ENCODE measurements at regions not wholly inside any gene's neighbourhood (a gene's known extent, or its start where the extent isn't known, plus 50 kb on each side); places are given as distances from the start of the nearest gene placed in this dataset.

DNA sequence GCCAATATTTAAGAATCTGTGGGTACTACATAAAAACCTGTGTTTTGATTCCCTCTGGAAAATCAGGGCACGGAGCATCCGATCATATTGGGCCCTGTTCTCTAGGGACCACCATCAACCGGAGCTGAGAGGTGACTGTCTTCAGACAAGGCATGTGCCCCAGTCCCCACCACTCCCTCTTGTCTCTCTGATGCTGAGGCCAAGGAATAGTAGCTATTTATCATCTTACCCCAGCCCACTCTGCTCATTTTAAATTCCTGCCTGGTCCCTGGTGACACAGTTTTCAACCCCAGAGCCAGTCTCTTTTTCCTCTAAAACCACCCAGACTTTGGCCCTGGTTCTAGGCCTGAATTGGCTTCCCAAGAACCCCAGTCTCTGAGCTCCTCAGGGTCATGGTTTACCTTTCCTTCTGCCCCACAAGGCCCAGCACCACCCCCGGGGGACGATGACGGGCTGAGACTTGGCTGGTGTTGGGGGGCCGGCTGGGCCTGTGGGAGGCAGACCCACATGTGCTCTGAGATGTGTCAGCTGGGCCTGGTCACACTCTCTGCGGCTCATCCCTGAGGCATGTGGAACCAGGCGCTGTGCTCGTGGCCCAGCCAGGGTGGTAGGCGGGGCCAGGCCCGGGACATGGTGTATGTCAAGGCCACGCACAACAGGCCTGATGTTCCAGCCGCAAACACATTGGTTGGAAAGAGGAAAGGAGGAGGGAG is 114.4 kb downstream of the CEBPB start:
- H3K27me3 ChIP-seq (ENCODE audit: insufficient read depth, low read length): no peaks in the 10 kb centered on the region
- H3K36me3 ChIP-seq (ENCODE audit: insufficient read depth, low read length): no peaks in the 10 kb centered on the region
- no peak overlapping the region for H2AFZ ChIP-seq (ENCODE audit: low read length, unreplicated experiment)

GRCh38 chr20:50305636-50306477 is 115.2 kb downstream of the CEBPB start:
- Histone ChIP-seq H3K79me2 (ENCODE audit: control insufficient read depth, insufficient read depth, low read length, unreplicated experiment) (no peaks in the 10 kb centered on the region), H3K4me3 (ENCODE audit: low read depth, low read length) (no peak overlapping the region), H2AFZ (ENCODE audit: low read length, unreplicated experiment) (no peak overlapping the region), H3K27ac (ENCODE audit: low read depth, low read length) (peak overlapping the region; percentile 97), H3K27me3 (ENCODE audit: insufficient read depth, low read length) (no peaks in the 10 kb centered on the region), H3K4me1 (ENCODE audit: control insufficient read depth, insufficient read depth, low read length, unreplicated experiment) (peaks cover 55% of the 10 kb centered on the region), H3K36me3 (ENCODE audit: insufficient read depth, low read length) (no peaks in the 10 kb centered on the region)

More for the DNA sequence above, 114.4 kb downstream of the CEBPB start:
- peaks cover 55% of the 10 kb centered on the region for H3K4me1 ChIP-seq (ENCODE audit: control insufficient read depth, insufficient read depth, low read length, unreplicated experiment)
- no peaks in the 10 kb centered on the region for H3K79me2 ChIP-seq (ENCODE audit: control insufficient read depth, insufficient read depth, low read length, unreplicated experiment)
- H3K27ac ChIP-seq (ENCODE audit: low read depth, low read length): peak overlapping the region; percentile 97
- H3K4me3 ChIP-seq (ENCODE audit: low read depth, low read length): no peak overlapping the region

GRCh38 chr20:50306478-50307423 is 116.1 kb downstream of the CEBPB start:
- Histone ChIP-seq H3K79me2 (ENCODE audit: control insufficient read depth, insufficient read depth, low read length, unreplicated experiment) (no peaks in the 10 kb centered on the region), H3K36me3 (ENCODE audit: insufficient read depth, low read length) (no peaks in the 10 kb centered on the region), H2AFZ (ENCODE audit: low read length, unreplicated experiment) (no peak overlapping the region), H3K27ac (ENCODE audit: low read depth, low read length) (peak overlapping the region; percentile 97), H3K27me3 (ENCODE audit: insufficient read depth, low read length) (no peaks in the 10 kb centered on the region), H3K4me1 (ENCODE audit: control insufficient read depth, insufficient read depth, low read length, unreplicated experiment) (peaks cover 55% of the 10 kb centered on the region), H3K4me3 (ENCODE audit: low read depth, low read length) (no peak overlapping the region)

- Histone ChIP-seq H3K36me3 (ENCODE audit: insufficient read depth, low read length) (no peaks in the 10 kb centered on the region), H3K4me3 (ENCODE audit: low read depth, low read length) (no peak overlapping the region), H3K4me1 (ENCODE audit: control insufficient read depth, insufficient read depth, low read length, unreplicated experiment) (peaks cover 65% of the 10 kb centered on the region), H2AFZ (ENCODE audit: low read length, unreplicated experiment) (no peak overlapping the region), H3K79me2 (ENCODE audit: control insufficient read depth, insufficient read depth, low read length, unreplicated experiment) (no peaks in the 10 kb centered on the region), H3K27ac (ENCODE audit: low read depth, low read length) (peak overlapping the region; percentile 97), H3K27me3 (ENCODE audit: insufficient read depth, low read length) (no peaks in the 10 kb centered on the region)
Observed at GRCh38 chr20:50308166-50308512, 117.5 kb downstream of the CEBPB start.

DNA sequence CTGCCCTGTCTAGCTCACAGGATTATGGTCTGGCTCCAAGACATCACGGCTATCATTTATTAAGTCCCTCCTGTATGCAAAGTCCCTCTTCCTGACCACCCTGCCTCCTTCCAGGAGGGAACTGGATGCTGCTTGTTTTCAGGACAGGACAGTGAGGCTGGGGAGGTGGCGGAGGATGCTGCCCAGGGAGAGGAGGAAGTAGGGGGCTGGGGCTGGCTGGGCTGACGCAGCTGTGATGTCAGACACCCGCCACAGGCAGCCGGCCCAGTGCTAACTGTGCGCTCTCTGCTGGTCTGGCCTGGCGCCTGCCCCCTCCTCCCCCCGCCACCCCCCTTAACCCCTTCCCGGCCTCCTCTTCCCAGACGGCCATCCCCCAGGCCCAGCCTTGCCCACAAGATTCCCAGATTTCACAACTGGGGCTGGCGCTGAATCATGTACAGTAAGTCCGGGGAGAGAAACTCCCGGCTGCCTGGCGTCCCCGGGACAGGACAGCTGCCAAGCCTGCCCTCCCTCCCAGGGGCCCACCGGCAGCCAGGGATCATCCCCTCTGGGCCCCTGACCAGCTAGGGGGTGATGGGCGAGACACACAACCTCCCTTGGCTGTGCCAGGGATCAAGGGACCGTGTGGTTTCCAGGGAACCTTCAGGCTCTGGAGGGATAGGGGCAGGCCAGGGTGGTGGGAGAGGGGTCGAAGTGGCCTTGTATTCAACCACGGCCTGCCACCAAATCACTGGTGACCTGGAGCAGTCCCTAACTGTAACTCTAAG is 118.1 kb downstream of the CEBPB start:
- H3K27me3 ChIP-seq (ENCODE audit: insufficient read depth, low read length): no peaks in the 10 kb centered on the region
- H3K79me2 ChIP-seq (ENCODE audit: control insufficient read depth, insufficient read depth, low read length, unreplicated experiment): no peaks in the 10 kb centered on the region
- H3K4me1 ChIP-seq (ENCODE audit: control insufficient read depth, insufficient read depth, low read length, unreplicated experiment): peaks cover 64% of the 10 kb centered on the region
- H2AFZ ChIP-seq (ENCODE audit: low read length, unreplicated experiment): no peak overlapping the region
- H3K27ac ChIP-seq (ENCODE audit: low read depth, low read length): peak overlapping the region; percentile 97
- H3K36me3 ChIP-seq (ENCODE audit: insufficient read depth, low read length): no peaks in the 10 kb centered on the region
- peak overlapping the region; percentile 13 for H3K4me3 ChIP-seq (ENCODE audit: low read depth, low read length)

GRCh38 chr20:50309280-50309763 is 118.7 kb downstream of the CEBPB start:
- peak overlapping the region; percentile 95 for H3K27ac ChIP-seq (ENCODE audit: low read depth, low read length)
- peaks cover 58% of the 10 kb centered on the region for H3K4me1 ChIP-seq (ENCODE audit: control insufficient read depth, insufficient read depth, low read length, unreplicated experiment)
- H3K4me3 ChIP-seq (ENCODE audit: low read depth, low read length): peak overlapping the region; percentile 13
- H3K79me2 ChIP-seq (ENCODE audit: control insufficient read depth, insufficient read depth, low read length, unreplicated experiment): no peaks in the 10 kb centered on the region
- no peak overlapping the region for H2AFZ ChIP-seq (ENCODE audit: low read length, unreplicated experiment)
- no peaks in the 10 kb centered on the region for H3K36me3 ChIP-seq (ENCODE audit: insufficient read depth, low read length)
- no peaks in the 10 kb centered on the region for H3K27me3 ChIP-seq (ENCODE audit: insufficient read depth, low read length)

DNA sequence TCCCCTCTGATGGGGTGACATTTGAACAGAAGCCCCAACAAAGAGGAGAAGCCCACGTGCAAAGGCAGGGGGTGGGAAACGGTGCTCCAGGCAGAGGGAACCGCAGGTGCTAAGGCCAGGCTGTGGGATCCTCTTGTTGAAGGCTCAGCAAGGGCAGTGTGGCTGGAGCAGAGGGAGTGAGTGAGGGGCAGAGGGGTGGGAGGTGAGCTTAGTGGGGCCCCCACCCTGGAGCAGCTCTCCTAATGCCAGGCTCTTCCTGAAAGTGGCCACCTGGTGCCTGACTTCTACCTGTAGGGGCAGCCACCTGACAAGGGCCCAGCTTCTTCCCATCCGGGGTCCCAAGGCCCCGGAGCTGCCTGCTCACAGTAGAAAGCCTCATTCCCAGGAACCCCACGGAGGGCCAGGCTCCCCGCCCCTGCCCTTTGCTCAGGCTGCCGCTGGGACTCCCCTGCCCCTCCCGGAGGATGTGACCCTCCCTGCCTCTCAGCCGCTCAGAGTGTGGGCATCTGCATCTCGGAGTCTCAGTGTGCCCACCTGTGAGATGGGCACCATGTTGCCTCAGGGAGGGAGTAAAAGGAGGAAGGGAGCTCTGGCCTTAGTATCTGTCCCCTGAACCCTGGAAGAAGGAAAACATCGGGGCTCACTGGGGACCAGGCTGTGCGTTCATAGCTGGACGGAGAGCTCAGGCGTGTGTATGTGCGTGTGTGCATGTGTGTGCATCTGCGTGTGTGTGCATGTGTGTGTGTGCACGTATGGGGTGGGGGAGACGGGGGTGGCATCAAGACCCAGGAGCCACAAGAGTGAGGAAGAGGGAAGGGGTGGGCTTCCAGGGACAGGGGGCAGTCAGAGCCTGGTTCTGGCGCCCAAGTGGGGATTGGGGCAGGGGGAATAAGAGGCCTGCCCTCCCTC is 119.4 kb downstream of the CEBPB start:
- no peaks in the 10 kb centered on the region for H3K36me3 ChIP-seq (ENCODE audit: insufficient read depth, low read length)
- no peak overlapping the region for H3K4me3 ChIP-seq (ENCODE audit: low read depth, low read length)
- H3K27me3 ChIP-seq (ENCODE audit: insufficient read depth, low read length): no peaks in the 10 kb centered on the region
- H3K27ac ChIP-seq (ENCODE audit: low read depth, low read length): peak overlapping the region; percentile 95
- no peaks in the 10 kb centered on the region for H3K79me2 ChIP-seq (ENCODE audit: control insufficient read depth, insufficient read depth, low read length, unreplicated experiment)
- H2AFZ ChIP-seq (ENCODE audit: low read length, unreplicated experiment): no peak overlapping the region
- peaks cover 51% of the 10 kb centered on the region for H3K4me1 ChIP-seq (ENCODE audit: control insufficient read depth, insufficient read depth, low read length, unreplicated experiment)

- no peaks in the 10 kb centered on the region for H3K27me3 ChIP-seq (ENCODE audit: insufficient read depth, low read length)
- no peaks in the 10 kb centered on the region for H3K36me3 ChIP-seq (ENCODE audit: insufficient read depth, low read length)
- H3K79me2 ChIP-seq (ENCODE audit: control insufficient read depth, insufficient read depth, low read length, unreplicated experiment): no peaks in the 10 kb centered on the region
- H3K4me1 ChIP-seq (ENCODE audit: control insufficient read depth, insufficient read depth, low read length, unreplicated experiment): peaks cover 45% of the 10 kb centered on the region
- H3K27ac ChIP-seq (ENCODE audit: low read depth, low read length): peak overlapping the region; percentile 12; the same call in 1 of the 2 replicates
- H2AFZ ChIP-seq (ENCODE audit: low read length, unreplicated experiment): no peak overlapping the region
- H3K4me3 ChIP-seq (ENCODE audit: low read depth, low read length): no peak overlapping the region
Observed at GRCh38 chr20:50310673-50311051, 120.0 kb downstream of the CEBPB start.

DNA sequence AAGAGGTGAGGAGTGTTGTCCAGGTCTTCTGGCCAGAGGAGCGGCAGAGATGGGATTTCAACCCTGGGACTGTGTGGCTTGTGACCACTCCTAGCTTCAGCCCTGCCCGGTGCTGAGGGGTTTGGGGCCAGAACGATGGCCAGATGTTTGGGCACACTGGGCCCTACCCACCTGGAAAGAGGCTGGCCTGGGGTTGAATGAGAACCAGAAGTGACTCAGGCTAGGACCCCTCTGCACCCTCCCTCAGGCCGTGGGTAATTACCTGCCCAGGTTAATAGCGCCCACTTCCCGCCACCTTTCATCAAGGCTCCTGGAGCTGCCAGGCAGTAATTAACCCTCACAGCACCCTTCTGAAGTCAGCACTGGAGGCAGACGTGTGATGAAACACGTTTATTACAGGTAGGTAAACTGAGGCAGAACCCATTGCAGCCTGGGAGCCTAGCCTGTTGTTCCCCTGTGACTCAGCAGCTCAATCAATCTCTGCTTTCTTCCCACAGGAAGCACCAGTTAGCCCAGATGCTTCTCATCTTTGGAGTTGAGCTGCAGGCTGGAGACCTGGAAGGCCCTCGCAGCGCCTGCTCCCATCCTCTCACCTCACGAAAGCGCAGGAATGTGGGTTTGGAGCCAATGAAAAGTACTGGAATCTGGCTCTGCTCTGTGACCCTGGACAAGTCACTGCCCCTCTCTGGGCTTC is 120.8 kb downstream of the CEBPB start:
- H3K4me1 ChIP-seq (ENCODE audit: control insufficient read depth, insufficient read depth, low read length, unreplicated experiment): peaks cover 37% of the 10 kb centered on the region
- no peaks in the 10 kb centered on the region for H3K27me3 ChIP-seq (ENCODE audit: insufficient read depth, low read length)
- no peak overlapping the region for H3K4me3 ChIP-seq (ENCODE audit: low read depth, low read length)
- no peaks in the 10 kb centered on the region for H3K36me3 ChIP-seq (ENCODE audit: insufficient read depth, low read length)
- no peak overlapping the region for H2AFZ ChIP-seq (ENCODE audit: low read length, unreplicated experiment)
- no peaks in the 10 kb centered on the region for H3K79me2 ChIP-seq (ENCODE audit: control insufficient read depth, insufficient read depth, low read length, unreplicated experiment)
- peak overlapping the region; percentile 12; the same call in 1 of the 2 replicates for H3K27ac ChIP-seq (ENCODE audit: low read depth, low read length)

All from ACC112 (cell line).